Liver (tissue), 8 donors: ENCODE measurements at regions not wholly inside any gene's neighbourhood (a gene's known extent, or its start where the extent isn't known, plus 50 kb on each side); places are given as distances from the start of the nearest gene placed in this dataset.

Experiments used
- DNase-seq: peaks from one replicate; pipeline ENCODE4 v3.0.0-alpha.2; 2017; ENCODE audit warnings: low spot score
- H3K27ac ChIP-seq, 2 donors: one replicate each; pipeline ENCODE4 v1.7.0; 2013; ENCODE audit warnings: inconsistent platforms in 2 of 2, low read length in 2 of 2, control low read depth in 1 of 2, low read depth in 1 of 2, mild to moderate bottlenecking in 1 of 2
- H3K27me3 ChIP-seq, 4 donors: one replicate each; pipeline versions ENCODE4 v1.6.1 to v1.7.0; 2013; ENCODE audit warnings: low read length in 3 of 4, inconsistent platforms in 1 of 4, mild to moderate bottlenecking in 1 of 4, moderate library complexity in 1 of 4; ENCODE audit not compliant: control insufficient read depth in 4 of 4, insufficient read depth in 4 of 4
- H3K36me3 ChIP-seq, 4 donors: one replicate each; pipeline versions ENCODE4 v1.6.1 to v1.7.0; 2013; ENCODE audit warnings: low read length in 3 of 4, mild to moderate bottlenecking in 3 of 4, low read depth in 1 of 4, moderate library complexity in 1 of 4; ENCODE audit not compliant: control insufficient read depth in 4 of 4, insufficient read depth in 3 of 4
- H3K4me1 ChIP-seq, 4 donors: one replicate each; pipeline versions ENCODE4 v1.6.1 to v1.7.0; 2013; ENCODE audit warnings: low read length in 3 of 4, mild to moderate bottlenecking in 3 of 4, moderate library complexity in 1 of 4; ENCODE audit not compliant: control insufficient read depth in 4 of 4, insufficient read depth in 4 of 4
- H3K4me3 ChIP-seq, 3 donors: one replicate each; pipeline versions ENCODE4 v1.6.1 to v1.7.0; 2013; ENCODE audit warnings: low read length in 3 of 3, control low read depth in 1 of 3, low read depth in 1 of 3, mild to moderate bottlenecking in 1 of 3
- H3K9ac ChIP-seq, 2 donors: one replicate each; pipeline ENCODE4 v1.7.0; 2013; ENCODE audit warnings: low read length in 2 of 2, mild to moderate bottlenecking in 2 of 2, moderate library complexity in 2 of 2, control low read depth in 1 of 2, low read depth in 1 of 2
- H3K9me3 ChIP-seq, 4 donors: one replicate each; pipeline versions ENCODE4 v1.6.1 to v1.7.0; 2013; ENCODE audit warnings: low read length in 3 of 4; ENCODE audit not compliant: control insufficient read depth in 4 of 4
- ATF3 ChIP-seq: IDR thresholded peaks from 2 replicates; pipeline ENCODE4 v1.6.1; 2016; ENCODE audit warnings: antibody characterized with exemption
- EGR1 ChIP-seq, 2 donors: IDR thresholded peaks; 2 replicates each; pipeline ENCODE4 v1.6.1; 2016 to 2018; ENCODE audit warnings: antibody characterized with exemption in 2 of 2, low read depth in 2 of 2
- FOXA1 ChIP-seq: IDR thresholded peaks from 2 replicates; pipeline ENCODE4 v1.6.1; 2016; ENCODE audit warnings: antibody characterized with exemption
- FOXA2 ChIP-seq: IDR thresholded peaks from 2 replicates; pipeline ENCODE4 v1.6.1; 2016; ENCODE audit warnings: antibody characterized with exemption
- GABPA ChIP-seq, 2 donors: IDR thresholded peaks in 1 of 2; conservative IDR thresholded peaks in 1 of 2; 2 replicates each; pipeline ENCODE4 v1.6.1; 2016; ENCODE audit warnings: antibody characterized with exemption in 2 of 2, mild to moderate bottlenecking in 1 of 2, moderate library complexity in 1 of 2
- HNF4A ChIP-seq, 2 donors: conservative IDR thresholded peaks; 2 replicates each; pipeline ENCODE4 v1.6.1; 2016; ENCODE audit warnings: antibody characterized with exemption in 2 of 2, mild to moderate bottlenecking in 2 of 2
- HNF4G ChIP-seq: IDR thresholded peaks from 2 replicates; pipeline ENCODE4 v1.6.1; 2016; ENCODE audit warnings: antibody characterized with exemption
- JUND ChIP-seq, 2 donors: IDR thresholded peaks; 2 replicates each; pipeline ENCODE4 v1.6.1; 2016; ENCODE audit warnings: antibody characterized with exemption in 2 of 2
- NR2F2 ChIP-seq: IDR thresholded peaks from 2 replicates; pipeline ENCODE4 v1.6.1; 2016; ENCODE audit warnings: antibody characterized with exemption
- RAD21 ChIP-seq, 2 donors: IDR thresholded peaks; 2 replicates each; pipeline ENCODE4 v1.6.1; 2016; ENCODE audit warnings: antibody characterized with exemption in 2 of 2, mild to moderate bottlenecking in 2 of 2
- RXRA ChIP-seq, 2 donors: IDR thresholded peaks; 2 replicates each; pipeline ENCODE4 v1.6.1; 2017 to 2018; ENCODE audit warnings: antibody characterized with exemption in 2 of 2, mild to moderate bottlenecking in 1 of 2
- SP1 ChIP-seq: IDR thresholded peaks from 2 replicates; pipeline ENCODE4 v1.6.1; 2018; ENCODE audit warnings: antibody characterized with exemption, mild to moderate bottlenecking
- TAF1 ChIP-seq: conservative IDR thresholded peaks from 2 replicates; pipeline ENCODE4 v1.6.1; 2016; ENCODE audit warnings: antibody characterized with exemption, mild to moderate bottlenecking
- YY1 ChIP-seq: IDR thresholded peaks from 2 replicates; pipeline ENCODE4 v1.6.1; 2016; ENCODE audit warnings: antibody characterized with exemption, mild to moderate bottlenecking
- ZBTB33 ChIP-seq: IDR thresholded peaks from 2 replicates; pipeline ENCODE4 v1.6.1; 2016; ENCODE audit warnings: antibody characterized with exemption
- WGBS: extraction: QIAGEN DNeasy Blood & Tissue Kit; methylation state at CpG from one replicate; pipeline ENCODE4 v1.1.7; 2013; 5-methylcytosine and 5-hydroxymethylcytosine counted together
- TF ChIP-seq, protein P1 (sequence below): IDR thresholded peaks from 2 replicates; pipeline ENCODE4 v1.6.1; 2016; ENCODE audit warnings: antibody characterized with exemption, mild to moderate bottlenecking
- TF ChIP-seq, protein P2 (sequence below): IDR thresholded peaks from 2 replicates; pipeline ENCODE4 v1.6.1; 2016; ENCODE audit warnings: antibody characterized with exemption
- TF ChIP-seq, protein P3 (sequence below): fragments of 150-350 bp; IDR thresholded peaks from 2 replicates; pipeline ENCODE4 v1.5.1; 2017; ENCODE audit warnings: improper control_type of control experiment, low read depth, low read length; ENCODE audit not compliant: missing input control
- donor health status: healthy.
- donor health status: healthy.
- donor health status: healthy.
- donor health status: healthy.
- donor health status: healthy.

GRCh38 chr17:65323049-65323448 is 185.9 kb downstream of the RGS9 start:
- no peak for DNase-seq
- 54% methylated on average over 2 of the region's 2 CpGs for WGBS
- Histone ChIP-seq H3K4me3 (no peak overlapping the region), H3K4me1 (no peaks in the 10 kb centered on the region), H3K36me3 (no peaks in the 10 kb centered on the region), H3K9me3 (no peaks in the 10 kb centered on the region), H3K27ac (no peak overlapping the region), H3K9ac (no peak overlapping the region), H3K27me3 (peaks cover 0 to 2% (median 0%) of the 10 kb centered on the region in 4 donors)
- no peak for TF ChIP-seq RXRA (IDR thresholded peaks at IDR 0.05)
- TF ChIP-seq EGR1 (IDR thresholded peaks at IDR 0.05; ENCODE audit: low read depth in 2 of 2) = no peak
- no peak for TF ChIP-seq ZBTB33
- TF ChIP-seq ATF3 = no peak
- no peak for TF ChIP-seq GABPA (IDR thresholded peaks at IDR 0.05 in 1 of 2, conservative IDR thresholded peaks at IDR 0.05 in 1 of 2)
- no peak for TF ChIP-seq RAD21 (IDR thresholded peaks at IDR 0.05)
- no peak for TF ChIP-seq JUND (IDR thresholded peaks at IDR 0.05)
- TF ChIP-seq SP1 = no peak
- TF ChIP-seq FOXA1 = no peak
- TF ChIP-seq TAF1 = no peak
- no peak for TF ChIP-seq YY1
- no peak for TF ChIP-seq FOXA2
- TF ChIP-seq, protein P1, sequence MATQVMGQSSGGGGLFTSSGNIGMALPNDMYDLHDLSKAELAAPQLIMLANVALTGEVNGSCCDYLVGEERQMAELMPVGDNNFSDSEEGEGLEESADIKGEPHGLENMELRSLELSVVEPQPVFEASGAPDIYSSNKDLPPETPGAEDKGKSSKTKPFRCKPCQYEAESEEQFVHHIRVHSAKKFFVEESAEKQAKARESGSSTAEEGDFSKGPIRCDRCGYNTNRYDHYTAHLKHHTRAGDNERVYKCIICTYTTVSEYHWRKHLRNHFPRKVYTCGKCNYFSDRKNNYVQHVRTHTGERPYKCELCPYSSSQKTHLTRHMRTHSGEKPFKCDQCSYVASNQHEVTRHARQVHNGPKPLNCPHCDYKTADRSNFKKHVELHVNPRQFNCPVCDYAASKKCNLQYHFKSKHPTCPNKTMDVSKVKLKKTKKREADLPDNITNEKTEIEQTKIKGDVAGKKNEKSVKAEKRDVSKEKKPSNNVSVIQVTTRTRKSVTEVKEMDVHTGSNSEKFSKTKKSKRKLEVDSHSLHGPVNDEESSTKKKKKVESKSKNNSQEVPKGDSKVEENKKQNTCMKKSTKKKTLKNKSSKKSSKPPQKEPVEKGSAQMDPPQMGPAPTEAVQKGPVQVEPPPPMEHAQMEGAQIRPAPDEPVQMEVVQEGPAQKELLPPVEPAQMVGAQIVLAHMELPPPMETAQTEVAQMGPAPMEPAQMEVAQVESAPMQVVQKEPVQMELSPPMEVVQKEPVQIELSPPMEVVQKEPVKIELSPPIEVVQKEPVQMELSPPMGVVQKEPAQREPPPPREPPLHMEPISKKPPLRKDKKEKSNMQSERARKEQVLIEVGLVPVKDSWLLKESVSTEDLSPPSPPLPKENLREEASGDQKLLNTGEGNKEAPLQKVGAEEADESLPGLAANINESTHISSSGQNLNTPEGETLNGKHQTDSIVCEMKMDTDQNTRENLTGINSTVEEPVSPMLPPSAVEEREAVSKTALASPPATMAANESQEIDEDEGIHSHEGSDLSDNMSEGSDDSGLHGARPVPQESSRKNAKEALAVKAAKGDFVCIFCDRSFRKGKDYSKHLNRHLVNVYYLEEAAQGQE = no peak
- TF ChIP-seq, protein P2, sequence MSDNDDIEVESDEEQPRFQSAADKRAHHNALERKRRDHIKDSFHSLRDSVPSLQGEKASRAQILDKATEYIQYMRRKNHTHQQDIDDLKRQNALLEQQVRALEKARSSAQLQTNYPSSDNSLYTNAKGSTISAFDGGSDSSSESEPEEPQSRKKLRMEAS = no peak
- no peak for TF ChIP-seq HNF4G
- TF ChIP-seq, protein P3, sequence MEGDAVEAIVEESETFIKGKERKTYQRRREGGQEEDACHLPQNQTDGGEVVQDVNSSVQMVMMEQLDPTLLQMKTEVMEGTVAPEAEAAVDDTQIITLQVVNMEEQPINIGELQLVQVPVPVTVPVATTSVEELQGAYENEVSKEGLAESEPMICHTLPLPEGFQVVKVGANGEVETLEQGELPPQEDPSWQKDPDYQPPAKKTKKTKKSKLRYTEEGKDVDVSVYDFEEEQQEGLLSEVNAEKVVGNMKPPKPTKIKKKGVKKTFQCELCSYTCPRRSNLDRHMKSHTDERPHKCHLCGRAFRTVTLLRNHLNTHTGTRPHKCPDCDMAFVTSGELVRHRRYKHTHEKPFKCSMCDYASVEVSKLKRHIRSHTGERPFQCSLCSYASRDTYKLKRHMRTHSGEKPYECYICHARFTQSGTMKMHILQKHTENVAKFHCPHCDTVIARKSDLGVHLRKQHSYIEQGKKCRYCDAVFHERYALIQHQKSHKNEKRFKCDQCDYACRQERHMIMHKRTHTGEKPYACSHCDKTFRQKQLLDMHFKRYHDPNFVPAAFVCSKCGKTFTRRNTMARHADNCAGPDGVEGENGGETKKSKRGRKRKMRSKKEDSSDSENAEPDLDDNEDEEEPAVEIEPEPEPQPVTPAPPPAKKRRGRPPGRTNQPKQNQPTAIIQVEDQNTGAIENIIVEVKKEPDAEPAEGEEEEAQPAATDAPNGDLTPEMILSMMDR = no peak
- no peak for TF ChIP-seq HNF4A (conservative IDR thresholded peaks at IDR 0.05)
- no peak for TF ChIP-seq NR2F2
